H9 (cell line): ENCODE measurements at regions not wholly inside any gene's neighbourhood (a gene's known extent, or its start where the extent isn't known, plus 50 kb on each side); places are given as distances from the start of the nearest gene placed in this dataset.

Experiments
- DNase-seq: peaks from one replicate; pipeline ENCODE4 v3.0.0-alpha.2; 2017
- H2AFZ ChIP-seq: one replicate; pipeline ENCODE4 v1.6.1; 2013; ENCODE audit warnings: mild to moderate bottlenecking, low read length, control low read depth, moderate library complexity
- H2AK5ac ChIP-seq: 2 replicates; pipeline ENCODE4 v1.6.1; 2013; ENCODE audit warnings: low read length, control low read depth, mixed read lengths; ENCODE audit not compliant: insufficient read length
- H2BK120ac ChIP-seq: one replicate; pipeline ENCODE4 v1.6.1; 2013; ENCODE audit warnings: low read depth, mild to moderate bottlenecking, low read length, control low read depth, inconsistent platforms; ENCODE audit not compliant: poor library complexity, severe bottlenecking
- H2BK12ac ChIP-seq: 2 replicates; pipeline ENCODE4 v1.6.1; 2013; ENCODE audit warnings: low read length, control low read depth, mixed read lengths, low read depth; ENCODE audit not compliant: insufficient read length
- H2BK15ac ChIP-seq: 2 replicates; pipeline ENCODE4 v1.6.1; 2013; ENCODE audit warnings: low read depth, low read length, control low read depth
- H2BK20ac ChIP-seq: one replicate; pipeline ENCODE4 v1.6.1; 2013; ENCODE audit warnings: low read depth, mild to moderate bottlenecking, low read length, control low read depth, inconsistent platforms; ENCODE audit not compliant: poor library complexity, severe bottlenecking
- H2BK5ac ChIP-seq: 2 replicates; pipeline ENCODE4 v1.6.1; 2013; ENCODE audit warnings: low read length, control low read depth, mixed read lengths; ENCODE audit not compliant: insufficient read length
- H3K14ac ChIP-seq: 2 replicates; pipeline ENCODE4 v1.6.1; 2013; ENCODE audit warnings: low read length, control low read depth; ENCODE audit not compliant: insufficient read depth
- H3K18ac ChIP-seq: 2 replicates; pipeline ENCODE4 v1.6.1; 2013; ENCODE audit warnings: low read depth, mild to moderate bottlenecking, mixed read lengths, low read length, control low read depth; ENCODE audit not compliant: insufficient read length
- H3K23ac ChIP-seq: 2 replicates; pipeline ENCODE4 v1.6.1; 2013; ENCODE audit warnings: low read length, control low read depth, mixed read lengths, low read depth; ENCODE audit not compliant: insufficient read length
- H3K23me2 ChIP-seq: 2 replicates; pipeline ENCODE4 v1.6.1; 2013; ENCODE audit warnings: low read depth, mild to moderate bottlenecking, mixed read lengths, low read length, control low read depth; ENCODE audit not compliant: insufficient read length, poor library complexity, severe bottlenecking
- H3K27ac ChIP-seq: 2 replicates; pipeline ENCODE4 v1.5.1; 2013; ENCODE audit warnings: low read length, control low read depth, mixed read lengths, low read depth; ENCODE audit not compliant: insufficient read length
- H3K27me3 ChIP-seq: 2 replicates; pipeline ENCODE4 v1.6.1; 2013; ENCODE audit warnings: low read length, control low read depth, inconsistent platforms; ENCODE audit not compliant: insufficient read depth
- H3K4ac ChIP-seq: 2 replicates; pipeline ENCODE4 v1.6.1; 2013; ENCODE audit warnings: low read depth, mild to moderate bottlenecking, control low read depth, inconsistent platforms, low read length, moderate library complexity
- H3K4me1 ChIP-seq: 2 replicates; pipeline ENCODE4 v1.6.1; 2013; ENCODE audit warnings: low read length, control low read depth, inconsistent platforms; ENCODE audit not compliant: insufficient read depth
- H3K4me2 ChIP-seq: 2 replicates; pipeline ENCODE4 v1.6.1; 2013; ENCODE audit warnings: low read length, control low read depth, mixed read lengths; ENCODE audit not compliant: insufficient read length, insufficient read depth
- H3K56ac ChIP-seq: 2 replicates; pipeline ENCODE4 v1.6.1; 2013; ENCODE audit warnings: low read depth, mild to moderate bottlenecking, mixed read lengths, low read length, control low read depth; ENCODE audit not compliant: insufficient read length
- H3K79me1 ChIP-seq: 2 replicates; pipeline ENCODE4 v1.6.1; 2013; ENCODE audit warnings: low read depth, mild to moderate bottlenecking, moderate library complexity, low read length, control low read depth, inconsistent platforms; ENCODE audit not compliant: insufficient read depth, poor library complexity, severe bottlenecking
- H3K79me2 ChIP-seq: 2 replicates; pipeline ENCODE4 v1.6.1; 2013; ENCODE audit warnings: low read length, control low read depth, inconsistent platforms; ENCODE audit not compliant: insufficient read depth
- H3K9ac ChIP-seq: 2 replicates; pipeline ENCODE4 v1.6.1; 2013; ENCODE audit warnings: low read length, control low read depth, mixed read lengths; ENCODE audit not compliant: insufficient read length; ENCODE audit errors: extremely low read depth
- H3K9me3 ChIP-seq: one replicate; pipeline ENCODE4 v1.6.1; 2013; ENCODE audit warnings: low read depth, low read length, inconsistent platforms; ENCODE audit not compliant: control insufficient read depth
- H3T11ph ChIP-seq: one replicate; pipeline ENCODE4 v1.6.1; 2013; ENCODE audit warnings: mild to moderate bottlenecking, low read length, control low read depth, inconsistent platforms
- H4K20me1 ChIP-seq: one replicate; pipeline ENCODE4 v1.6.1; 2013; ENCODE audit not compliant: control insufficient read depth, insufficient read length, insufficient read depth
- H4K5ac ChIP-seq: 2 replicates; pipeline ENCODE4 v1.6.1; 2013; ENCODE audit warnings: low read depth, mild to moderate bottlenecking, mixed read lengths, low read length, control low read depth; ENCODE audit not compliant: insufficient read length
- H4K8ac ChIP-seq: replicated peaks from 2 replicates; pipeline ENCODE4 v1.6.1; 2013; ENCODE audit warnings: low read length, control low read depth, mixed read lengths, low read depth; ENCODE audit not compliant: insufficient read length
- H4K91ac ChIP-seq: 2 replicates; pipeline ENCODE4 v1.6.1; 2013; ENCODE audit warnings: low read depth, mild to moderate bottlenecking, moderate library complexity, mixed read lengths, low read length, control low read depth; ENCODE audit not compliant: insufficient read length
- H3K27ac Mint-ChIP-seq, 3 experiments: 2 replicates in 2 of 3; 3 replicates in 1 of 3; pipeline ENCODE4 v1.8.0; 2020 to 2021; ENCODE audit warnings: mixed read lengths in 3 of 3, mild to moderate bottlenecking in 1 of 3, moderate library complexity in 1 of 3
- H3K27me3 Mint-ChIP-seq: 2 replicates; pipeline ENCODE4 v1.8.0; 2021; ENCODE audit warnings: low read depth, mild to moderate bottlenecking, moderate library complexity, mixed read lengths
- H3K36me3 Mint-ChIP-seq, 3 experiments: 2 replicates in 2 of 3; 3 replicates in 1 of 3; pipeline ENCODE4 v1.8.0; 2020 to 2021; ENCODE audit warnings: low read depth in 3 of 3, mixed read lengths in 3 of 3; ENCODE audit not compliant: insufficient read depth in 1 of 3
- H3K4me1 Mint-ChIP-seq, 2 experiments: 2 replicates each; pipeline ENCODE4 v1.8.0; 2020; ENCODE audit warnings: mixed read lengths in 2 of 2
- H3K4me3 Mint-ChIP-seq, 2 experiments: 2 replicates in 1 of 2; 3 replicates in 1 of 2; pipeline ENCODE4 v1.8.0; 2020 to 2021; ENCODE audit warnings: mild to moderate bottlenecking in 2 of 2, mixed read lengths in 2 of 2, moderate library complexity in 1 of 2
- H3K9me3 Mint-ChIP-seq, 2 experiments: 2 replicates in 1 of 2; 3 replicates in 1 of 2; pipeline ENCODE4 v1.8.0; 2020; ENCODE audit warnings: mild to moderate bottlenecking in 2 of 2, mixed read lengths in 2 of 2, moderate library complexity in 1 of 2
- WGBS: extraction: QIAGEN DNeasy Blood & Tissue Kit; methylation state at CpG from one replicate; pipeline ENCODE4 v1.1.7; 2013; ENCODE audit warnings: missing lambda C conversion rate, low lambda C conversion rate, mixed read lengths; ENCODE audit not compliant: insufficient read length; ENCODE audit errors: extremely low coverage; 5-methylcytosine and 5-hydroxymethylcytosine counted together
- TF ChIP-seq, protein P1 (sequence below): fragments of 200-600 bp; sonication (generic); conservative IDR thresholded peaks from 3 replicates; pipeline ENCODE4 v1.8.0; 2021; ENCODE audit warnings: antibody characterized with exemption, mild to moderate bottlenecking

DNA sequence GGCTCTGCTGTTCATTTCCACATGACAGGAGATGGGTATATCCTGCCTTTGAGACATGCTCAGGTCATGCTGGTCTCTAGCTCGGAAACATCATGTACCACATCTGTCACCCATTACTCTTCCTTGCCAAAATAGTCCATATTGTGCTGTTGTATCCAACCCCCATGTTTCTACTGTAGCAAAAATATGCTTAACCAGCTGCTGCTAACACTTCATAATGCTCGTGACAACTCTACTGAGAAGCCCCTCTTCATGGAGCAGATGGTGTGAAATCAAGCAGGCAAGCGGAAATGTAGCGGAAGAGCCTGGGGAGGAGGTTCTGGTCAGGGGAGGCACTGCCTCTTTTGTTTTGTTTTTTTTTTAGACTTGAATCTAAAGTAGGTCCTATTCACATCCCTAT is 82.9 kb downstream of the NPY start:
- Histone ChIP-seq H3K4me2 (no peak overlapping the region), H3K56ac (no peak overlapping the region), H3K79me1 (no peaks in the 10 kb centered on the region), H2AK5ac (no peak overlapping the region), H2BK20ac (no peak overlapping the region), H3K9ac (no peak overlapping the region), H3K18ac (no peak overlapping the region), H2BK120ac (no peak overlapping the region), H2BK5ac (no peak overlapping the region), H3K4me1 (peaks cover 3% of the 10 kb centered on the region; the same call in 1 of the 2 replicates), H4K5ac (no peak overlapping the region), H3T11ph (no peak overlapping the region), H3K79me2 (no peaks in the 10 kb centered on the region), H2BK12ac (no peak overlapping the region), H3K9me3 (no peaks in the 10 kb centered on the region), H4K8ac (no peak overlapping the region), H3K23ac (no peak overlapping the region), H2AFZ (no peak overlapping the region), H3K4ac (no peak overlapping the region), H3K23me2 (no peaks in the 10 kb centered on the region), H2BK15ac (no peak overlapping the region), H4K20me1 (no peaks in the 10 kb centered on the region), H3K27ac (no peak overlapping the region), H4K91ac (no peak overlapping the region), H3K27me3 (no peaks in the 10 kb centered on the region), H3K14ac (no peak overlapping the region)
- peaks cover 4 to 10% of the 10 kb centered on the region in 2 experiments for H3K4me1 Mint-ChIP-seq
- DNase-seq = no peak
- TF ChIP-seq, protein P1, sequence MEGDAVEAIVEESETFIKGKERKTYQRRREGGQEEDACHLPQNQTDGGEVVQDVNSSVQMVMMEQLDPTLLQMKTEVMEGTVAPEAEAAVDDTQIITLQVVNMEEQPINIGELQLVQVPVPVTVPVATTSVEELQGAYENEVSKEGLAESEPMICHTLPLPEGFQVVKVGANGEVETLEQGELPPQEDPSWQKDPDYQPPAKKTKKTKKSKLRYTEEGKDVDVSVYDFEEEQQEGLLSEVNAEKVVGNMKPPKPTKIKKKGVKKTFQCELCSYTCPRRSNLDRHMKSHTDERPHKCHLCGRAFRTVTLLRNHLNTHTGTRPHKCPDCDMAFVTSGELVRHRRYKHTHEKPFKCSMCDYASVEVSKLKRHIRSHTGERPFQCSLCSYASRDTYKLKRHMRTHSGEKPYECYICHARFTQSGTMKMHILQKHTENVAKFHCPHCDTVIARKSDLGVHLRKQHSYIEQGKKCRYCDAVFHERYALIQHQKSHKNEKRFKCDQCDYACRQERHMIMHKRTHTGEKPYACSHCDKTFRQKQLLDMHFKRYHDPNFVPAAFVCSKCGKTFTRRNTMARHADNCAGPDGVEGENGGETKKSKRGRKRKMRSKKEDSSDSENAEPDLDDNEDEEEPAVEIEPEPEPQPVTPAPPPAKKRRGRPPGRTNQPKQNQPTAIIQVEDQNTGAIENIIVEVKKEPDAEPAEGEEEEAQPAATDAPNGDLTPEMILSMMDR = no peak
- H3K9me3 Mint-ChIP-seq = peaks cover 0 to 6% of the 10 kb centered on the region in 2 experiments; a peak in 3 of 5 replicates
- H3K27me3 Mint-ChIP-seq = peaks cover 2% of the 10 kb centered on the region
- no peak overlapping the region for H3K4me3 Mint-ChIP-seq
- no peak overlapping the region for H3K27ac Mint-ChIP-seq
- WGBS = no CpG with 5 or more reads among the region's 4 CpGs
- peaks cover 7 to 10% (median 10%) of the 10 kb centered on the region in 3 experiments for H3K36me3 Mint-ChIP-seq
